A549 (cell line): ENCODE measurements at regions not wholly inside any gene's neighbourhood (a gene's known extent, or its start where the extent isn't known, plus 50 kb on each side); places are given as distances from the start of the nearest gene placed in this dataset.

ENCODE experiments used
- BHLHE40 ChIP-seq: IDR thresholded peaks from 2 replicates; pipeline ENCODE4 v1.6.1; 2012; ENCODE audit warnings: low read depth, low read length, inconsistent platforms
- CEBPB ChIP-seq, 2 experiments: fragments of >200 bp in 1 of 2; sonication (Bioruptor Twin) in 1 of 2; formaldehyde crosslinking in 1 of 2; IDR thresholded peaks; 2 replicates each; pipeline ENCODE4 v1.6.1; 2012 to 2016
- CTCF ChIP-seq: fragments of >200 bp; sonication (Bioruptor Twin); formaldehyde crosslinking; IDR thresholded peaks from 3 replicates; pipeline ENCODE4 v1.5.1; 2016
- EP300 ChIP-seq, 2 experiments: fragments of >200 bp; sonication (Bioruptor Twin); formaldehyde crosslinking; IDR thresholded peaks; 2 replicates in 1 of 2; 3 replicates in 1 of 2; pipeline ENCODE4 v1.6.1; 2016 to 2017
- HDAC2 ChIP-seq: fragments of 200-600 bp; sonication (generic); IDR thresholded peaks from 2 replicates; pipeline ENCODE4 v1.6.1; 2016
- HMGXB4 ChIP-seq: fragments of 250-450 bp; sonication (Bioruptor Pico); IDR thresholded peaks from 2 replicates; pipeline ENCODE4 v1.5.0; 2021; ENCODE audit warnings: mild to moderate bottlenecking, moderate library complexity, borderline replicate concordance
- JUN ChIP-seq, 2 experiments: fragments of >200 bp; sonication (Bioruptor Twin); formaldehyde crosslinking; IDR thresholded peaks; 2 replicates in 1 of 2; 3 replicates in 1 of 2; pipeline ENCODE4 v1.6.1; 2016 to 2017
- POLR2A ChIP-seq: IDR thresholded peaks from 2 replicates; pipeline ENCODE4 v1.6.1; 2012; ENCODE audit warnings: mild to moderate bottlenecking, low read length
- RCOR1 ChIP-seq: fragments of 150-350 bp; IDR thresholded peaks from 2 replicates; pipeline ENCODE4 v1.6.1; 2014; ENCODE audit warnings: antibody characterized with exemption, low read length, low read depth
- REST ChIP-seq: fragments of 200-600 bp; sonication (generic); IDR thresholded peaks from 2 replicates; pipeline ENCODE4 v1.6.1; 2016; ENCODE audit warnings: antibody characterized with exemption, mild to moderate bottlenecking, moderate library complexity
- ZFP36 ChIP-seq: fragments of 450-650 bp; IDR thresholded peaks from 2 replicates; pipeline ENCODE4 v1.6.1; 2014; ENCODE audit warnings: borderline replicate concordance; ENCODE audit not compliant: partially characterized antibody

DNA sequence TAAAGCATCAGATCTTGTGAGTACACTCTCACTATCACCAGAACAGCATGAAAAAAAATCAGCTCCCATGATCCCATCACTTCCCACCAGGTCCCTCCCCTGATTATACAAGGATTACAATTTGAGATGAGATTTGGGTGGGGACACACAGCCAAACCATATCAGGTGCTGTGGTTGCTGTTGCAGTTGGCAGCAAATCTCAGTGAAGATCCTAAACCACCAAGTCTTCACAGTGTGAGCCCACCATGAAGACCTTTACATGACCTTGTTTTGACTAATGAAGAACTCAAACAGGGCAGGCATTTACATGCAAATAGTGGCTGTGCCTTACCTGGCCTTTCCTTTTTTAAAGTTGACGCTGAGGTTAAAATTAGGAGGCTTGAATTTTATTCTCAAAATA lies 242.6 kb downstream of the ACTR3B start:
- TF ChIP-seq ZFP36 (no peak), HMGXB4 (CRISPR knock-in tag) (no peak), CTCF (no peak), EP300 (IDR thresholded peaks at IDR 0.05) (no peak), POLR2A (no peak), RCOR1 (no peak), CEBPB (IDR thresholded peaks at IDR 0.05) (no peak), JUN (IDR thresholded peaks at IDR 0.05) (no peak), HDAC2 (no peak), REST (no peak), BHLHE40 (no peak)
